ENCODE measurements at regions not wholly inside any gene's neighbourhood (a gene's known extent, or its start where the extent isn't known, plus 50 kb on each side); places are given as distances from the start of the nearest gene placed in this dataset.
A peak's percentile ranks its signal among the peaks of the same experiment; 100 is the strongest.
"Not testable (repeated sequence)": the region's sequence is repeated elsewhere in the genome, so short reads cannot be mapped to it uniquely, and the experiment has no call there.

DNA sequence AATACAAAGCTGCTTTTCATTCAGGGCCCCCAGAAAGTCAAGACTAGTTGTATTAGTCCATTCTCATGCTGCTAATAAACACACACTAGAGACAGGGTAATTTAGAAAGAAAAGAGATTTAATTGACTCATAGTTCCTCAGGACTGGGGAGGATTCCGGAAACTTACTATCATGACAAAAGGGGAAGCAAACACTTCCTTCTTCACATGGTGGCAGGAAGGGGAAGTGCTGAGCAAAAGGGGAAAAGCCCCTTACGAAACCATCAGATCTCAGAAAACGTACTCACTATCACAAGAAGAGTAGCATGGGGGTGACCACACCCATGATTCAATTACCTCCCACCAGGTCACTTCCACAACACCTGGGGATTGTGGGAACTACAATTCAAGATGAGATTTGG is 373.8 kb upstream of the FRG1 start:
- DNase-seq: peak; percentile 20

DNA sequence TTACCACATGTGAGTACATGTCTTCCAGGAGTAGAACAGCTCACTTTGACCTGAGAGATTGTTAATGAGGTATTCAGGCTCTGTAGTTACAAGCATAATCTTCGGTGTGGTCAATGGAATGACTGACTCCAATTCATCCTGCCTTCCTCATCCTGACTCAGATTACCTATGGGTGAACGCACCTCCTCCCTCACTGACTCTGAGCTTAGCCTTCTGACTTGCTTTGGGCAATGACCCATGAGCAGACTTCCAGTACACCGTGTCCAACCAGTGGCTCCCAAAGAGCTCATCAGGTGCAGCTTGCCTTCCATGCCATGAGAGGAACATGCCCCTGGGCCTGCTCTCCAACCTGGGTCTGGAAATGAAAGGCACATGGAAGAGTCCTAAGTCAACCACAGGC is 361.0 kb upstream of the FRG1 start:
- DNase-seq: not testable (repeated sequence)

- DNase-seq: not testable (repeated sequence)
These were observed 353.6 kb upstream of the FRG1 start for GRCh38 chr4:189586908-189587632.

GRCh38 chr4:189589201-189589600 is 351.5 kb upstream of the FRG1 start:
- DNase-seq: not testable (repeated sequence)

GRCh38 chr4:189592890-189593289 is 347.8 kb upstream of the FRG1 start:
- DNase-seq: no peak

- DNase-seq: no peak
These were observed 343.3 kb upstream of the FRG1 start for GRCh38 chr4:189597341-189597740.

DNA sequence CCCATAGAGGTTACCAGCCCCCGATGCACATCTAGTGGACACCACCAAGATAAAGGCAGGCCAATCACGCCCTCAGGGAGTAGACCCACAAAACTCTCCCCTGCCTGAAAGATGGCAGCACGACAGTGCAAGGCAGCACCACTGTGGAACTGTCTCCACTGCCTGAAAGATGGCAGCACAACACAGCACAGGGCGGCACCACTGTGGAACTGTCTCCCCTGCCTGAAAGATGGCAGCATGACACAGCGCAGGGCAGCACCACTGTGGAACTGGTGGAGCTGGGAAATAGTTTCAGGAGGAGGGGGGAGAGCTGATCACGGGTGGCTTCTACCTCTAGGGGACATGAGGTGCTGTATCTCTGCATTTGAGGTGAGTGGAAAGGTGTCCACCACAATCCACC is 340.4 kb upstream of the FRG1 start:
- DNase-seq: no peak

- DNase-seq: no peak
These were observed 339.8 kb upstream of the FRG1 start for GRCh38 chr4:189600718-189601435.

DNA sequence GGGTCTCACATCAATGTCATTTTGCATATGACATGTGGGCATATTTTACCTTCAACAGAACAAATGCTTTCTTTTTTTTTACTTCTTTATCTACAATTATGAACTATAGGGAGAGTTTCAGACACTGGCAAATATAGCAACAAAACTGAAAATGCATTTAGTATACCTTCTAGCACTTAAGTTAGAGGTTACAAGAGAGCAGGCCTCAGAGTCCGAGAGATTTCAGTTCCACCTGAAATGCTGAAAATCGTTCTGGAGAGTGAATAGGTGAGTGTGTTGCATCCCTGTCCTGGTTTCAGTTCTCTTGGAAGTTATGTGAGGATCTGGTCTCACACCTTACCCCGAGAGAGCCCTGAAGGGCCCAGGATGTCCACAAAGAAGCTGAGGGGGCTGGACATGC is 337.8 kb upstream of the FRG1 start:
- not testable (repeated sequence) for DNase-seq

- DNase-seq: not testable (repeated sequence)
These were observed 330.1 kb upstream of the FRG1 start for GRCh38 chr4:189610571-189610970.

- DNase-seq: no peak
These were observed 327.5 kb upstream of the FRG1 start for GRCh38 chr4:189613207-189613606.

DNA sequence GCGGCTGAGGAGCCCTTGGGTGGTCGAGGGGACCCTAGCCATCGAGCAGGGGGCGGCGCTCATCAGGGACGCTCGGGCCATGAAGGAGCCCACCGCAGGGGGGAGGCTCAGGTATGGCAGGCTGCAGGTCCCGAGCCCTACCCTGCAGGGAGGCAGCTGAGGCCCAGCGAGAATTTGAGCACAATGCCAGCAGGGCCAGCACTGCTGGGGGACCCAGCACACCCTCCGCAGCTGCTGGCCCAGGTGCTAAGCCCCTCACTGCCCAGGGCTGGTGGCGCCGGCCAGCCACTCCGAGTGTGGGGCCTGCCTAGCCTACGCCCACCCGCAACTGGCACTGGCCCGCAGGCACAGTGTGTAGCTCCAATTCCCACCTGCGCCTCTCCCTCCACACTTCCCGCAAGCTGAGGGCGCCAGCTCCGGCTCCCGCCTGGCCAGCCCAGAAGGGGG is 325.4 kb upstream of the FRG1 start:
- DNase-seq: no peak

GRCh38 chr4:189617741-189618140 is 322.9 kb upstream of the FRG1 start:
- DNase-seq: not testable (repeated sequence)

- not testable (repeated sequence) for DNase-seq
These were observed 321.0 kb upstream of the FRG1 start for GRCh38 chr4:189619441-189620250.

GRCh38 chr4:189622574-189622973 is 318.1 kb upstream of the FRG1 start:
- not testable (repeated sequence) for DNase-seq

DNA sequence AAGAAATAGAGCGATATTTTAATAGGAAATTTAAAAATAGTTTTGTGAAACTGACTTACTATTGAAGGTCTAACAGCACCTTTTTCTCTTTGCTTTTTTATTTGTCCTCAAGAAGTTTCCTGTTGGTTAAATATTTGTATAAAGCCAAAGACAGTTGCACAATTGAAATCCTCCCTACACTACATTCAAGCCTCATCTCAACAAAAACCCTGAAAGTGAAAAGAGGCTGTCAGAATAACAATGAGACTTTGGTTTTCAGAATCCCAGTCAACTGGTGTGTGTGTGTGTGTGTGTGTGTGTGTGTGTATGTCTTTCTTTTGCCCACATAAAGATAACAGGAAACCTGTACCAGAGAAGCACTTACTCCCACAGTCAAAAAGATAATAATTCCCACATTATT is 313.6 kb upstream of the FRG1 start:
- DNase-seq: not testable (repeated sequence)

DNA sequence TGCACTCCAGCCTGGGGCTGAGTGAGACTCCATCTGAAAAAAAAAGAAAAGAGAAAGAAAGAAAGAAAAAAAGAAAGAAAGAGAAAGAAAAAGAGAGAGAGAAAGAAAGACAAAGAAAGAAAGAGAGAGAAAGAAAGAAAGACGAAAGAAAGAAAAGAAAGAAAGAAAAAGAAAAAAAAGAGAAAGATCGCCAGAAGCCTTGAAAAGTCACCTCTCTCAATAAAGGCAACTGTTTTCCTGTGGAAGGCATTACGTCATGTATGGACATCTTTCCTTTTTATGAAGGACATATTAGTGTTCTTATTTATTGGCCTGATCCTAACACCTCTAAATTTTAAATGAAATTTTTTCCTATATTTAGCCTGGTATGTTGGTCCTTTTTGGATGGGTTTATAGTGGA is 310.9 kb upstream of the FRG1 start:
- not testable (repeated sequence) for DNase-seq

GRCh38 chr4:189630913-189631567 is 309.6 kb upstream of the FRG1 start:
- DNase-seq: peak; percentile 9

DNA sequence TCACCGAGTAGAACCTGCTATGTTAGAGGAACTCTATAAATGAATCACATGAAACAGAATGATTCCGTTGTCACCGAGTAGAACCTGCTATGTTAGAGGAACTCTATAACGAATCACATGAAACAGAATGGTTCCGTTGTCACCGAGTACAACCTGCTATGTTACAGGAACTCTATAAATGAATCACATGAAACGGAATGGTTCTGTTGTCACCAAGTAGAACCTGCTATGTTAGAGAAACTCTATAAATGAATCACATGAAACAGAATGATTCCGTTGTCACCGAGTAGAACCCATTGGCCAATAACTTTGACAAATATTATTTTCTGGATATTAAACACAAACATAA is 309.1 kb upstream of the FRG1 start:
- not testable (repeated sequence) for DNase-seq

- DNase-seq: not testable (repeated sequence)
These were observed 290.2 kb upstream of the FRG1 start for GRCh38 chr4:189650436-189650835.

- not testable (repeated sequence) for DNase-seq
These were observed 287.5 kb upstream of the FRG1 start for GRCh38 chr4:189653130-189653653.

DNA sequence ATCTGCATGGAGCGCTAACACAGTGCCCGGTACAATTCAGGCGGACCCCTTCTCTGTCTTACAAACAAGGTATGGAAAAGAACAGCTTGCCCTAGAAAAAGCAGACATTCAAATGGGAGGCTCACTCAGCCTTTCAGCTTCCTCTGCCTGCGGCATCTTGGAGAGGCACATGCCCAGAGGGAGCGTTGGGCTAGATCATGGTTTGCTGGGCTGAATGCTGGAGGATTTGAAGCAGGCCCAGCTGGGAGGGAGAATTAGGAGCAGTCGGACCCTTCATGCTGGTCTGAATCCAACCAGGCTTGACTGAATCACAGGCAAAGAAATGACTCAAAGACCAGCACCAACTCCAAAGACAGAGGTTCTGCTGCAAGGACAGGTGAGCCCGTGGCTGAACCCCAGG is 286.7 kb upstream of the FRG1 start:
- not testable (repeated sequence) for DNase-seq

DNA sequence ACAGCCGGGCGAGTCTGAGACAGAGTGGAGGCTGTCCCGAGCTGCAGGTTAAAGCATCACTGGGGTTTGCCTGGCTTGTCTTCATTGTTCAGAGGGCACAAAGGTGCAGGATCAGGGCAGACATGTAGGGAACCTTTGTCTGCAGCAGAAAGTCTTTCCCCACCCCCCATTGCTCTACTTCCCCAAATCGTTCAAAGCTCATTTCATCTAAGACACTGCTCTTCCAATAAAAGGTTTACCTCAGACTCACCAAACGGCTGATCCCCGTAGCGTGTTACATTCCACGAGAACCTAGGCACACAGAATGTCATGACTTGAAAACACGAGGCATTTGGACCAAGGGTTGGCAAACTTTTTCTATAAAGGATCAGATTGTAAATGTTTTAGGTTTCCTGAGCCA is 286.3 kb upstream of the FRG1 start:
- DNase-seq: not testable (repeated sequence)
